Endothelial cell of umbilical vein (primary cell): ENCODE measurements at regions not wholly inside any gene's neighbourhood (a gene's known extent, or its start where the extent isn't known, plus 50 kb on each side); places are given as distances from the start of the nearest gene placed in this dataset.

Experiments
- EZH2 ChIP-seq: IDR thresholded peaks from 2 replicates; pipeline ENCODE4 v1.6.1; 2012; ENCODE audit warnings: borderline replicate concordance, low read depth, mild to moderate bottlenecking, moderate library complexity, low read length, inconsistent platforms; ENCODE audit not compliant: severe bottlenecking
- FOS ChIP-seq: IDR thresholded peaks from 2 replicates; pipeline ENCODE4 v1.6.1; 2011; ENCODE audit warnings: mild to moderate bottlenecking, low read length, moderate library complexity, borderline replicate concordance; ENCODE audit not compliant: insufficient read depth
- POLR2A ChIP-seq: IDR thresholded peaks from 2 replicates; pipeline ENCODE4 v1.6.1; 2012; ENCODE audit warnings: low read depth, mild to moderate bottlenecking, control low read depth, low read length
- TF ChIP-seq, protein P1 (sequence below), 2 donors: IDR thresholded peaks; 1 replicate in 1 of 2; 2 replicates in 1 of 2; pipeline ENCODE4 v1.5.1; 2011; ENCODE audit warnings: low read length in 2 of 2, mild to moderate bottlenecking in 2 of 2, moderate library complexity in 2 of 2, control low read depth in 1 of 2, inconsistent platforms in 1 of 2, low read depth in 1 of 2; ENCODE audit not compliant: insufficient read depth in 1 of 2; ENCODE audit errors: extremely low read depth in 1 of 2
- TF ChIP-seq, protein P2 (sequence below): IDR thresholded peaks from 2 replicates; pipeline ENCODE4 v1.6.1; 2011; ENCODE audit not compliant: insufficient read depth, insufficient read length

DNA sequence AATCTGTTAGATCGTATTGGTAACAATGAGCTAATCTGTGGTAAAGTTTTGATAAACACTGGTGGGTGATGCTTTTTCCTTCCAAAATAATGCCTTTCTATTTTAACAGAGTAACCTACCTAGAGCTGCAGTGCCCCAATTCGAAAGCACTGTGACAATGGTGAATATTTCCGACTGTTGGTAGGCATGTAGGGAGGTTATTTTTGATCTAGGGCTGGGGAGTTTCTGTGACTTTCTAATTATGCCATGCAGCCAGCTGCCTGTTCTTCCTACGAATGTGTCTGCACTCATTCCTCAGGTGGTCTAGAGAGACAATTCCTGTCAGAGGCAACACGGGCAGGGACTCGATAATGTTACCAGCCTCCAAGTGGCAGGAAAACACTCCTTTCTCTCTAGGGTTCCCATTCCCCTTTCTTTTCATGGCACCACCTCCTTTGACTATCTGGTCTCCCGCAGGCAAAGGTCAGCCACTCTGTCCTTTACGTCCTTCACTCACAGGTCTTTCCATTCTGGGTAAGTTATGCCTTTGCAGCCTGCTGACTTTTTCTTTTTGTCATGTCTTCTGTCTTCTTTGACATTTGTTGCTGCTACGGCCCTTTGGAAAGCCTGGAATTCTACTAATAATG, 167.2 kb upstream of the MGAT5 start:
- TF ChIP-seq, protein P1, sequence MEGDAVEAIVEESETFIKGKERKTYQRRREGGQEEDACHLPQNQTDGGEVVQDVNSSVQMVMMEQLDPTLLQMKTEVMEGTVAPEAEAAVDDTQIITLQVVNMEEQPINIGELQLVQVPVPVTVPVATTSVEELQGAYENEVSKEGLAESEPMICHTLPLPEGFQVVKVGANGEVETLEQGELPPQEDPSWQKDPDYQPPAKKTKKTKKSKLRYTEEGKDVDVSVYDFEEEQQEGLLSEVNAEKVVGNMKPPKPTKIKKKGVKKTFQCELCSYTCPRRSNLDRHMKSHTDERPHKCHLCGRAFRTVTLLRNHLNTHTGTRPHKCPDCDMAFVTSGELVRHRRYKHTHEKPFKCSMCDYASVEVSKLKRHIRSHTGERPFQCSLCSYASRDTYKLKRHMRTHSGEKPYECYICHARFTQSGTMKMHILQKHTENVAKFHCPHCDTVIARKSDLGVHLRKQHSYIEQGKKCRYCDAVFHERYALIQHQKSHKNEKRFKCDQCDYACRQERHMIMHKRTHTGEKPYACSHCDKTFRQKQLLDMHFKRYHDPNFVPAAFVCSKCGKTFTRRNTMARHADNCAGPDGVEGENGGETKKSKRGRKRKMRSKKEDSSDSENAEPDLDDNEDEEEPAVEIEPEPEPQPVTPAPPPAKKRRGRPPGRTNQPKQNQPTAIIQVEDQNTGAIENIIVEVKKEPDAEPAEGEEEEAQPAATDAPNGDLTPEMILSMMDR (IDR thresholded peaks at IDR 0.05; ENCODE audit: extremely low read depth in 1 of 2, insufficient read depth in 1 of 2, low read depth in 1 of 2, low read length in 2 of 2): no peak
- TF ChIP-seq, protein P2, sequence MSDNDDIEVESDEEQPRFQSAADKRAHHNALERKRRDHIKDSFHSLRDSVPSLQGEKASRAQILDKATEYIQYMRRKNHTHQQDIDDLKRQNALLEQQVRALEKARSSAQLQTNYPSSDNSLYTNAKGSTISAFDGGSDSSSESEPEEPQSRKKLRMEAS: no peak
- no peak for TF ChIP-seq POLR2A
- no peak for TF ChIP-seq EZH2
- no peak for TF ChIP-seq FOS
